ENCODE measurements at regions not wholly inside any gene's neighbourhood (a gene's known extent, or its start where the extent isn't known, plus 50 kb on each side); places are given as distances from the start of the nearest gene placed in this dataset.
A peak's percentile ranks its signal among the peaks of the same experiment; 100 is the strongest.

DNA sequence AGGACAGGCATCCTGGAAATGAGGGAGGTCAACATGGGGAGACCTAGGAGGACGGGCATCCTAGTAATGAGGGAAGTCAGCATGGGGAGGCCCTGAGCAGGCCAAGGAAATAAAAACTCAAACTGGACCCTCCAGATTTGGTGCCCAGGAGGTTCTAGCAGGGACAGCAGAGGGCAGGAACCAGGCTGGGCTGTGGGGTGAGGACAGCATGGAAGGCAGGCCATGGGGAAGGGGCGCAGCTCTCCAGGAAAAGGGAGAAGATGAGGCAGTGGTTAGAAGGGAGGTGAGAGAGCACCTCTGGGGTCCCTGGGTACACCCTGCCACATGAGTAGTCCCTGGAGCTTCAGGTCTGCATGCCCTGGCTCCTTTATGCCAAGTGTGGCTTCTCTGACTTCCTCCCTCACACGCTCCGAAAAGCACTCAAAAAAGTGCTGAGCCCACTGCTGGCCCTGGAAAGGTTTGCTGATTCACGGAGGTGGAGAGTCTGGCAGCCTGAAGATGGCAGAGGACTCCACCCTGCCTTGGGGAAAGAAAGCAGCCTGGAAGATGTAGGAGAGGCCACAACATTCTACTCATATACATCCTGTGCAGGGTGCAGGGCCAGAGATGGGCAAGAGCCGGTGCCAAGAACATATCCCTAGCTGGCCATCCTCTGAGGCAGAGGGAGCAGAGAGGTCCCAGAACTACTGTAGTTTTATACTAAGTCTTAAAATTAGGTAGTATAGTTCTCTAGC is 154.9 kb downstream of the MRPL14 start:
- TF ChIP-seq RAD21 (IDR thresholded peaks at IDR 0.05; ENCODE audit: low read length) (no peak), ELF1 (IDR thresholded peaks at IDR 0.05) (no peak), RCOR1 (IDR thresholded peaks at IDR 0.05; ENCODE audit: low read length) (no peak)
- TF ChIP-seq, protein P1, sequence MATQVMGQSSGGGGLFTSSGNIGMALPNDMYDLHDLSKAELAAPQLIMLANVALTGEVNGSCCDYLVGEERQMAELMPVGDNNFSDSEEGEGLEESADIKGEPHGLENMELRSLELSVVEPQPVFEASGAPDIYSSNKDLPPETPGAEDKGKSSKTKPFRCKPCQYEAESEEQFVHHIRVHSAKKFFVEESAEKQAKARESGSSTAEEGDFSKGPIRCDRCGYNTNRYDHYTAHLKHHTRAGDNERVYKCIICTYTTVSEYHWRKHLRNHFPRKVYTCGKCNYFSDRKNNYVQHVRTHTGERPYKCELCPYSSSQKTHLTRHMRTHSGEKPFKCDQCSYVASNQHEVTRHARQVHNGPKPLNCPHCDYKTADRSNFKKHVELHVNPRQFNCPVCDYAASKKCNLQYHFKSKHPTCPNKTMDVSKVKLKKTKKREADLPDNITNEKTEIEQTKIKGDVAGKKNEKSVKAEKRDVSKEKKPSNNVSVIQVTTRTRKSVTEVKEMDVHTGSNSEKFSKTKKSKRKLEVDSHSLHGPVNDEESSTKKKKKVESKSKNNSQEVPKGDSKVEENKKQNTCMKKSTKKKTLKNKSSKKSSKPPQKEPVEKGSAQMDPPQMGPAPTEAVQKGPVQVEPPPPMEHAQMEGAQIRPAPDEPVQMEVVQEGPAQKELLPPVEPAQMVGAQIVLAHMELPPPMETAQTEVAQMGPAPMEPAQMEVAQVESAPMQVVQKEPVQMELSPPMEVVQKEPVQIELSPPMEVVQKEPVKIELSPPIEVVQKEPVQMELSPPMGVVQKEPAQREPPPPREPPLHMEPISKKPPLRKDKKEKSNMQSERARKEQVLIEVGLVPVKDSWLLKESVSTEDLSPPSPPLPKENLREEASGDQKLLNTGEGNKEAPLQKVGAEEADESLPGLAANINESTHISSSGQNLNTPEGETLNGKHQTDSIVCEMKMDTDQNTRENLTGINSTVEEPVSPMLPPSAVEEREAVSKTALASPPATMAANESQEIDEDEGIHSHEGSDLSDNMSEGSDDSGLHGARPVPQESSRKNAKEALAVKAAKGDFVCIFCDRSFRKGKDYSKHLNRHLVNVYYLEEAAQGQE (IDR thresholded peaks at IDR 0.05; ENCODE audit: low read depth, low read length): no peak

DNA sequence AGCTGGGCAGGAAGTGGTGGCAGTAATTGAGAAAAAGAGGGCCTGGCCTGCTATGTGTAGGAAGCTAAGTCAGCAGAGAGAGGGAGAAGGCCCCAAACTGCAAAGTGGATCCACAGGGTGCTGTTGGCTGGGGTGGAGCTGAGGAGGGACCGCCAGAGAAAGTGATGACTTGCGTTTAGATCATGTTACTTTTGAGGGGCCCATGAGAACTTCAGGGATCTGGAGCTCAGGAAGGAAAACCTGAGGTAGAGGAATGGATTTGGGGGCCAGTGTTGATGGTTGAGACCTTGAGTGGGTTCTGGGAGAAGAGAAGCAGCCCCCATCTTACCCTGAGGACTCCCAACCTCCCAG is 155.5 kb downstream of the MRPL14 start:
- Histone ChIP-seq H3K4me3 (ENCODE audit: low read depth in 2 of 2, low read length in 1 of 2) (no peak overlapping the region), H3F3A (replicated peaks; ENCODE audit: insufficient read depth) (peaks cover 5% of the 10 kb centered on the region), H3K79me2 (ENCODE audit: insufficient read depth) (no peaks in the 10 kb centered on the region), H3K36me3 (replicated peaks in 1 of 2; ENCODE audit: control insufficient read depth in 1 of 2, insufficient read depth in 2 of 2, low read length in 1 of 2) (no peaks in the 10 kb centered on the region), H4K20me1 (ENCODE audit: insufficient read depth) (no peaks in the 10 kb centered on the region), H3K9me3 (no peaks in the 10 kb centered on the region), H3K27me3 (ENCODE audit: insufficient read depth) (no peaks in the 10 kb centered on the region), H3K9me2 (no peaks in the 10 kb centered on the region), H3K9ac (no peak overlapping the region), H3K27ac (ENCODE audit: low read depth in 2 of 2, low read length in 1 of 2) (peak overlapping the region in 1 of 2 experiments; percentile 81; a peak in 1 of 4 replicates), H2AFZ (ENCODE audit: low read depth) (no peak overlapping the region), H3K4me1 (ENCODE audit: control insufficient read depth in 1 of 2, insufficient read depth in 2 of 2, low read depth in 1 of 2, low read length in 1 of 2) (peaks cover 9 to 54% of the 10 kb centered on the region in 2 experiments; a peak in 3 of 4 replicates), H3K4me2 (no peak overlapping the region)
- ChIA-PET POLR2A (interaction anchor here (2.0 kb wide), 1 partner anchor 18 kb away, joined by 6 read pairs; no protein-coding TSS in a partner anchor), CTCF (interaction anchor here (0.7 to 3.4 kb wide), 9 partner anchors 8 to 364 kb away, joined by 3 to 18 read pairs (median 3); partner anchors contain the start of gene VEGFA)
- 86% methylated on average over 2 of the region's 2 CpGs for WGBS (ENCODE audit: low lambda C conversion rate)
- no peak for DNase-seq
- TF ChIP-seq RXRA (IDR thresholded peaks at IDR 0.05; ENCODE audit: borderline replicate concordance, low read depth) (no peak), FOXJ3 (CRISPR knock-in tag; IDR thresholded peaks at IDR 0.05) (no peak), GABPA (IDR thresholded peaks at IDR 0.05; ENCODE audit: low read depth) (no peak), SIN3A (IDR thresholded peaks at IDR 0.05; ENCODE audit: borderline replicate concordance, low read depth, low read length) (no peak)

More for the DNA sequence above, 154.9 kb downstream of the MRPL14 start:
- Histone ChIP-seq H3K36me3 (replicated peaks in 1 of 2; ENCODE audit: control insufficient read depth in 1 of 2, insufficient read depth in 2 of 2, low read length in 1 of 2) (no peaks in the 10 kb centered on the region), H3K9ac (no peak overlapping the region), H2AFZ (ENCODE audit: low read depth) (peak overlapping the region; percentile 76), H3K4me2 (peak overlapping the region; percentile 30; the same call in 1 of the 2 replicates), H3K9me2 (no peaks in the 10 kb centered on the region), H3K4me1 (ENCODE audit: control insufficient read depth in 1 of 2, insufficient read depth in 2 of 2, low read depth in 1 of 2, low read length in 1 of 2) (peaks cover 9 to 48% of the 10 kb centered on the region in 2 experiments; a peak in 3 of 4 replicates), H3K27ac (ENCODE audit: low read depth in 2 of 2, low read length in 1 of 2) (peak overlapping the region; percentile 42 to 81), H3K27me3 (ENCODE audit: insufficient read depth) (no peaks in the 10 kb centered on the region), H3K4me3 (ENCODE audit: low read depth in 2 of 2, low read length in 1 of 2) (no peak overlapping the region), H3F3A (replicated peaks; ENCODE audit: insufficient read depth) (peaks cover 5% of the 10 kb centered on the region), H4K20me1 (ENCODE audit: insufficient read depth) (no peaks in the 10 kb centered on the region), H3K79me2 (ENCODE audit: insufficient read depth) (no peaks in the 10 kb centered on the region), H3K9me3 (no peaks in the 10 kb centered on the region)
- CTCF ChIA-PET: interaction anchor here (0.8 to 3.4 kb wide), 7 partner anchors 18 to 203 kb away, joined by 3 to 18 read pairs (median 6); partner anchors contain the start of gene VEGFA
- WGBS (ENCODE audit: low lambda C conversion rate): 81% methylated on average over 6 of the region's 6 CpGs
- DNase-seq: no peak
- POLR2A ChIA-PET: interaction anchor here (1.4 to 2.0 kb wide), 2 partner anchors 18 kb away, joined by 6 to 11 read pairs; no protein-coding TSS in a partner anchor

Measured in SK-N-SH (cell line).